ENCODE measurements at regions not wholly inside any gene's neighbourhood (a gene's known extent, or its start where the extent isn't known, plus 50 kb on each side); places are given as distances from the start of the nearest gene placed in this dataset.
A peak's percentile ranks its signal among the peaks of the same experiment; 100 is the strongest.

DNA sequence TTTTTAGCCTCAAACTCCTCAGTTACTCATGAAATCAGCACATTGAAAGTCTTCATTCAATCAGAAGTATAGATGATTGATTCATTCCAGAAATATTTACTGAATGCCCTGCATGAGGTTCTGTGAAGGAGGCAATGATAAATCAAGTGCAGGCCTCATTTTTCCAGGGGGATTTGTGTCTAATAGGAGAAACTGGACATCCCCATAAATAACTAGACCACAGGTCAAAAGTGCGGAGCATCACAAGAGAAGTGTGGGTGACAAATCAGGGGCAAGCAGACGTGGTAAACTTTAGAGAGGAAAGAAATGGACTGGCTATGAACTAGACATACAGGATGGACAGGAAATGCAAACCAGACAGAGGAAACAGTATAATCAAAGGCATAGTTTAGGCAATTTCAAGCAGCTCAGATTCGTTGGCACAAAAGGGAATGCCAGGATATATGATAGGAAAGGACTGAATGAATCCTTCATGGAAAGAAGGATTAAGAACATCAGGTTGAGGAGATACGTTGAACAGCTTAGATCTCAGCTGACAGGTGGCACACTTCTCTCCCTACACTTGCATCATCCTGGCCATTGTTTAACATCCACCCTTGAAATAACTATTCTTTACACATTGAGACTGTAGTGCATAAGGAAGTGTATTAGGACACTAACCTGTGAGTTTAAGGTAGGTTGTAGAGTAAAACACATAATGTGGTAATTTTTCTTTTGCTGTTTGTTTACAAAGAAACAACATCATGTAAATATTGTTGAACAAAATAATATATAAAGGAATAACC is 69.6 kb upstream of the RASGEF1B start:
- Histone ChIP-seq H3K9me3 (ENCODE audit: control insufficient read depth, insufficient read depth, low read length) (no peaks in the 10 kb centered on the region), H3K4me3 (ENCODE audit: low read length) (no peak overlapping the region), H3K4me1 (ENCODE audit: control insufficient read depth, low read length) (peaks cover 12% of the 10 kb centered on the region), H3K9me2 (replicated peaks; ENCODE audit: control insufficient read depth, low read length) (no peaks in the 10 kb centered on the region), H3K79me2 (ENCODE audit: control insufficient read depth, low read length) (no peaks in the 10 kb centered on the region), H3K27ac (ENCODE audit: low read depth, low read length) (no peak overlapping the region), H3F3A (ENCODE audit: control insufficient read depth, insufficient read depth) (peaks cover 4% of the 10 kb centered on the region), H4K20me1 (ENCODE audit: control insufficient read depth, insufficient read depth, low read depth, low read length) (no peaks in the 10 kb centered on the region), H3K36me3 (ENCODE audit: control insufficient read depth, low read length) (no peaks in the 10 kb centered on the region), H3K4me2 (ENCODE audit: low read length) (no peak overlapping the region), H3K27me3 (ENCODE audit: control insufficient read depth, low read length) (no peaks in the 10 kb centered on the region)
- TF ChIP-seq, protein P1, sequence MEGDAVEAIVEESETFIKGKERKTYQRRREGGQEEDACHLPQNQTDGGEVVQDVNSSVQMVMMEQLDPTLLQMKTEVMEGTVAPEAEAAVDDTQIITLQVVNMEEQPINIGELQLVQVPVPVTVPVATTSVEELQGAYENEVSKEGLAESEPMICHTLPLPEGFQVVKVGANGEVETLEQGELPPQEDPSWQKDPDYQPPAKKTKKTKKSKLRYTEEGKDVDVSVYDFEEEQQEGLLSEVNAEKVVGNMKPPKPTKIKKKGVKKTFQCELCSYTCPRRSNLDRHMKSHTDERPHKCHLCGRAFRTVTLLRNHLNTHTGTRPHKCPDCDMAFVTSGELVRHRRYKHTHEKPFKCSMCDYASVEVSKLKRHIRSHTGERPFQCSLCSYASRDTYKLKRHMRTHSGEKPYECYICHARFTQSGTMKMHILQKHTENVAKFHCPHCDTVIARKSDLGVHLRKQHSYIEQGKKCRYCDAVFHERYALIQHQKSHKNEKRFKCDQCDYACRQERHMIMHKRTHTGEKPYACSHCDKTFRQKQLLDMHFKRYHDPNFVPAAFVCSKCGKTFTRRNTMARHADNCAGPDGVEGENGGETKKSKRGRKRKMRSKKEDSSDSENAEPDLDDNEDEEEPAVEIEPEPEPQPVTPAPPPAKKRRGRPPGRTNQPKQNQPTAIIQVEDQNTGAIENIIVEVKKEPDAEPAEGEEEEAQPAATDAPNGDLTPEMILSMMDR (IDR thresholded peaks at IDR 0.05; ENCODE audit: low read depth, low read length, poor library complexity, severe bottlenecking) = no peak
- TF ChIP-seq EZH2phosphoT487 (IDR thresholded peaks at IDR 0.05; ENCODE audit: borderline replicate concordance, low read length) = no peak

DNA sequence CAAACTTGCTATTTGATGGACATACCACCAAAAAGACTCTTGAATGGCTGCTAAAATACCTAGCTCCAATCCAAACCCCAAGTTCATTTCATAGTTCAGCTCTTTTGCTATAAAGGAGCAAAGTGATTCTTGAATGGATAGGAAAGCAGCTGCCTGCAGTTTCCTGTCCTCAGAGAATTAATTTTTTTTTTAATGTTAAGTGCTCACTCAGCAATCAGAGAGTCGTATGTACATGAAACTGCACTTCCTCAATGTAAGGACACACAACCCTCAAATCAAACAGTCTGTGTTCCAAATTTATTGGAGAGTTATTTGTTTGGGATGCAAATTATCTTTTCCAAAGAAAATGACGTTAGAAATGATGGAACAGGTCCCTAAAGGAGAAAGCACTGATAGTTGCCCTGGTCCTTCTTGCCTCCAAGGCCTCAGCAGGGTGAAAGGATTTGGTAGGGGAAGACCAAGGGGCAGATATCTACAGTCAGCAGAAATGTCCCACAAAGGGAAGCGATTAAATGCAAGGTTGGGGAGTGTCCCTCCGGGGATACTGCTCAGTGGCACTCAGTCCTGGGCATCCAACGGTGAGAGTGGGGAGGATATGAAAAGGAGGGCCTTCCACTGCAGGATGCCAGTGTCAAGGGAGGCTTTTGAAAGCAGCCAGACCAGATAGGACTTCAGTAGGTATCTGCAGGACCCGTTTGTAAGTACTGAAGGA is 67.2 kb upstream of the RASGEF1B start:
- no peaks in the 10 kb centered on the region for H3K9me2 ChIP-seq (replicated peaks; ENCODE audit: control insufficient read depth, low read length)
- H3K4me1 ChIP-seq (ENCODE audit: control insufficient read depth, low read length) = peaks cover 12% of the 10 kb centered on the region
- 0 out of 2 replicates have a peak overlapping the region, but pooled peaks have one; percentile 24 for H3K4me2 ChIP-seq (ENCODE audit: low read length)

DNA sequence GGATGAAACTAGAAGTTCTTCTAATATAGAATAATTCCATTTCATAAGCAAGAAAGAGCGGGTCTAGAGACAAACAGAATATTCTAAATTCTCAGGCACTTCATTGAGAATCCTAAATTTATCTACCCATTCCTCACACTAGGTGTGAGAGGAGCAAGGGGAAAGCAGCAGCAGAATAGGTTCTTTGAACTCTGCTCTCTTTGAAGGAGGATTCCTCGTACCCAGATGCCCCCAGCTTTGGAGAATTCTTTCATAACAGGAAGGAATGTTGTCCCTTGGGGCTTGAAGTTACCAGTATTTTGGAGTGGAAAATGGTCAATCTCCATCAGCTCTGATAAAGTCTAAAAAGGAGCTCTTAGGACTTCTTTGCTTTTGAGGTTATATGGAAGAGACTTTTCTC is 59.7 kb upstream of the RASGEF1B start:
- no peak overlapping the region for H3K27ac ChIP-seq (ENCODE audit: low read depth, low read length)
- no peaks in the 10 kb centered on the region for H3K36me3 ChIP-seq (ENCODE audit: control insufficient read depth, low read length)
- no peak overlapping the region for H3K4me3 ChIP-seq (ENCODE audit: low read length)
- no peak overlapping the region for H3K4me2 ChIP-seq (ENCODE audit: low read length)
- H3K79me2 ChIP-seq (ENCODE audit: control insufficient read depth, low read length) = no peaks in the 10 kb centered on the region
- H3F3A ChIP-seq (ENCODE audit: control insufficient read depth, insufficient read depth) = no peaks in the 10 kb centered on the region
- no peaks in the 10 kb centered on the region for H4K20me1 ChIP-seq (ENCODE audit: control insufficient read depth, insufficient read depth, low read depth, low read length)
- peaks cover 31% of the 10 kb centered on the region for H3K9me3 ChIP-seq (ENCODE audit: control insufficient read depth, insufficient read depth, low read length)
- H3K9me2 ChIP-seq (replicated peaks; ENCODE audit: control insufficient read depth, low read length) = no peaks in the 10 kb centered on the region
- TF ChIP-seq, protein P1 (IDR thresholded peaks at IDR 0.05; ENCODE audit: low read depth, low read length, poor library complexity, severe bottlenecking) = no peak
- TF ChIP-seq EZH2phosphoT487 (IDR thresholded peaks at IDR 0.05; ENCODE audit: borderline replicate concordance, low read length) = no peak
- H3K27me3 ChIP-seq (ENCODE audit: control insufficient read depth, low read length) = no peaks in the 10 kb centered on the region
- no peaks in the 10 kb centered on the region for H3K4me1 ChIP-seq (ENCODE audit: control insufficient read depth, low read length)

More for the DNA sequence above, 67.2 kb upstream of the RASGEF1B start:
- Histone ChIP-seq H3K9me3 (ENCODE audit: control insufficient read depth, insufficient read depth, low read length) (no peaks in the 10 kb centered on the region), H3K27ac (ENCODE audit: low read depth, low read length) (no peak overlapping the region), H3F3A (ENCODE audit: control insufficient read depth, insufficient read depth) (peaks cover 4% of the 10 kb centered on the region), H3K79me2 (ENCODE audit: control insufficient read depth, low read length) (no peaks in the 10 kb centered on the region), H3K27me3 (ENCODE audit: control insufficient read depth, low read length) (no peaks in the 10 kb centered on the region), H3K4me3 (ENCODE audit: low read length) (no peak overlapping the region), H4K20me1 (ENCODE audit: control insufficient read depth, insufficient read depth, low read depth, low read length) (no peaks in the 10 kb centered on the region), H3K36me3 (ENCODE audit: control insufficient read depth, low read length) (no peaks in the 10 kb centered on the region)
- no peak for TF ChIP-seq EZH2phosphoT487 (IDR thresholded peaks at IDR 0.05; ENCODE audit: borderline replicate concordance, low read length)
- TF ChIP-seq, protein P1 (IDR thresholded peaks at IDR 0.05; ENCODE audit: low read depth, low read length, poor library complexity, severe bottlenecking) = no peak

Data from DOHH2 (cell line).